ENCODE measurements at regions not wholly inside any gene's neighbourhood (a gene's known extent, or its start where the extent isn't known, plus 50 kb on each side); places are given as distances from the start of the nearest gene placed in this dataset.

DNA sequence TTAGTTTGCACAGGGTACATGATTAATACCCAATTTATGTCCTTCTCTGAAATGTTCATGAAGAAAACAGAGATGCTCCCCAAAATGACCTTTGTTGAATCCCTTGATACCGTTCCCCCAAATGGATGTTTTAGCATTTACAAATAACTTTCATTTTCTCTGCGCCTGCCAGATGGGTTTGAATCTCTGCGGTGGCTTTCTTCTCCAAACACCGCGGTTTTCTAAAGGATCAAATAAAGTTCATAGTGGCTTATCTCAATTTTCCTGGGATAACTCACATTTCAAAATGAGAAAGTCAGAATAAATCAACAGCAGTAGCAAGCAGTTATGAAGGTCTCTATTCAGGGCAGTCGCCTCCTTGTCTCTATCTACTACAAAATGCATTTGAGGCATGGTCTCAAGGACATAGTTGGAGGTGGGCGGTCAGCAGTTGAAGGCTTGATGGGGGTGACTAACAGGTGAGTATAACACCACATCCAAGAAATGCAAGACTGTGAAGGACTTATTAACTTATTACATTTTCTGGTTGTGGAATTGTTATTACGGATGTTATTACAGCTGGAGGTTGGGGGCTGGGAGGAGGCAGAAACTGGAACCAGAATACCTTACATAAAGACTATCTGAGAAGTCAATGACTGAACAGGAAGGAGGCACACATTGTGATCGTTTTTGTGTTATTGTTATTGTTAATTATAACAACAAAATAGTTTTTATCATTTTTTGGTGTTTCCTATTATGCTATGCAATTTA is 1513.3 kb downstream of the FAM181B start:
- no peak overlapping the region for H3K27ac ChIP-seq
- H3K4me3 ChIP-seq = no peak overlapping the region
- DNase-seq (ENCODE audit: low read depth in 1 of 2, low spot score in 1 of 2) = no peak
- no peaks in the 10 kb centered on the region for H3K9me3 ChIP-seq (ENCODE audit: low read depth)
- H3K4me1 ChIP-seq (ENCODE audit: low read depth) = no peaks in the 10 kb centered on the region
- H3K36me3 ChIP-seq = no peaks in the 10 kb centered on the region
- no peaks in the 10 kb centered on the region for H3K27me3 ChIP-seq
- TF ChIP-seq, protein P1, sequence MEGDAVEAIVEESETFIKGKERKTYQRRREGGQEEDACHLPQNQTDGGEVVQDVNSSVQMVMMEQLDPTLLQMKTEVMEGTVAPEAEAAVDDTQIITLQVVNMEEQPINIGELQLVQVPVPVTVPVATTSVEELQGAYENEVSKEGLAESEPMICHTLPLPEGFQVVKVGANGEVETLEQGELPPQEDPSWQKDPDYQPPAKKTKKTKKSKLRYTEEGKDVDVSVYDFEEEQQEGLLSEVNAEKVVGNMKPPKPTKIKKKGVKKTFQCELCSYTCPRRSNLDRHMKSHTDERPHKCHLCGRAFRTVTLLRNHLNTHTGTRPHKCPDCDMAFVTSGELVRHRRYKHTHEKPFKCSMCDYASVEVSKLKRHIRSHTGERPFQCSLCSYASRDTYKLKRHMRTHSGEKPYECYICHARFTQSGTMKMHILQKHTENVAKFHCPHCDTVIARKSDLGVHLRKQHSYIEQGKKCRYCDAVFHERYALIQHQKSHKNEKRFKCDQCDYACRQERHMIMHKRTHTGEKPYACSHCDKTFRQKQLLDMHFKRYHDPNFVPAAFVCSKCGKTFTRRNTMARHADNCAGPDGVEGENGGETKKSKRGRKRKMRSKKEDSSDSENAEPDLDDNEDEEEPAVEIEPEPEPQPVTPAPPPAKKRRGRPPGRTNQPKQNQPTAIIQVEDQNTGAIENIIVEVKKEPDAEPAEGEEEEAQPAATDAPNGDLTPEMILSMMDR (IDR thresholded peaks at IDR 0.05; ENCODE audit: low read depth, low read length) = no peak

GRCh38 chr11:81219661-81220060 is 1514.0 kb downstream of the FAM181B start:
- no peak overlapping the region for H3K4me3 ChIP-seq
- DNase-seq (ENCODE audit: low read depth in 1 of 2, low spot score in 1 of 2) = no peak
- no peak overlapping the region for H3K27ac ChIP-seq
- H3K27me3 ChIP-seq = no peaks in the 10 kb centered on the region
- H3K36me3 ChIP-seq = no peaks in the 10 kb centered on the region
- H3K9me3 ChIP-seq (ENCODE audit: low read depth) = no peaks in the 10 kb centered on the region
- H3K4me1 ChIP-seq (ENCODE audit: low read depth) = no peaks in the 10 kb centered on the region
- TF ChIP-seq, protein P1 (IDR thresholded peaks at IDR 0.05; ENCODE audit: low read depth, low read length) = no peak

DNA sequence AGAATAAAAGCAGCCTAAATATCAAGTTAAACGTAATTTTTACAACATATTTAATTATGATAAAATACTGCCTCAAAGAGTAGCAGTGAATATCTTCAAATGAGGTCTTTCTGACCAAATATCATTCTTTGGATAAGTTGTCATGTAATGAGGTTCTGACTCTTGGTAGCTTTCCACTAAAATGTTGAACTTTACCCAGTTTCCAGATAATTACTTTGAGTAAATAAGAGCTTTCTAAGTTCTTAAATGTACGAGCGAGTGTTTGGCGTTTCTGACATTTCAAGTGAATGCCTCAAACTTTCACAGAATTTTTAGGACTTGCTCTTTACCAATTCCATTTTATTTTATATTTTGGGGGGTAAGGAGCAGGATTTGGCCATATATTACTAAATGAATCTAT is 1515.2 kb downstream of the FAM181B start:
- no peak overlapping the region for H3K27ac ChIP-seq
- TF ChIP-seq, protein P1 (IDR thresholded peaks at IDR 0.05; ENCODE audit: low read depth, low read length) = no peak

DNA sequence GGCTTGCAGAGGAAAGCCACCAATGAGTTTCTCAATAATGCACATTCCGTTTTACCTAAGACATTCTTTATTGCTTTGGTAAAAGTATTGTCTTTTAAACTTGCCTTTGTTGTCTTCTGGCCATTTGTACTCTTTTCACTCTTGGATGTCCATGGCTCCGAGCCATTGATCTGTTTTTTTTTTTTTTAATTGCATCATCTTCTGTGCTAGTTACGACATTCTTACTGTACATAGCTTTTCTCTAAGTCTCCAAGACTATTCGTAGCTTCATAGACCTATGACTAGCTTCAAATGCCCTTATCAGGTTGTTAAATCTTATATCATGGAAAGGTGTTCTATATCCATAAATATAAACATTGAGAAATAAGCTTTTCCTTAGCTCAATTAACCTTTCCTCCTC is 1522.6 kb downstream of the FAM181B start:
- TF ChIP-seq, protein P1 (IDR thresholded peaks at IDR 0.05; ENCODE audit: low read depth, low read length) = no peak
- no peak overlapping the region for H3K4me3 ChIP-seq

More for the DNA sequence above, 1515.2 kb downstream of the FAM181B start:
- no peak for DNase-seq (ENCODE audit: low read depth in 1 of 2, low spot score in 1 of 2)
- H3K4me1 ChIP-seq (ENCODE audit: low read depth) = no peaks in the 10 kb centered on the region
- no peaks in the 10 kb centered on the region for H3K9me3 ChIP-seq (ENCODE audit: low read depth)
- no peaks in the 10 kb centered on the region for H3K27me3 ChIP-seq
- no peaks in the 10 kb centered on the region for H3K36me3 ChIP-seq
- H3K4me3 ChIP-seq = no peak overlapping the region

GRCh38 chr11:81207421-81208054 is 1526.1 kb downstream of the FAM181B start:
- DNase-seq (ENCODE audit: low read depth in 1 of 2, low spot score in 1 of 2) = no peak
- Histone ChIP-seq H3K27ac (no peak overlapping the region), H3K36me3 (no peaks in the 10 kb centered on the region), H3K9me3 (ENCODE audit: low read depth) (no peaks in the 10 kb centered on the region), H3K4me1 (ENCODE audit: low read depth) (no peaks in the 10 kb centered on the region), H3K4me3 (no peak overlapping the region), H3K27me3 (no peaks in the 10 kb centered on the region)
- TF ChIP-seq, protein P1 (IDR thresholded peaks at IDR 0.05; ENCODE audit: low read depth, low read length) = no peak

More for the DNA sequence above, 1522.6 kb downstream of the FAM181B start:
- H3K27ac ChIP-seq = no peak overlapping the region
- DNase-seq (ENCODE audit: low read depth in 1 of 2, low spot score in 1 of 2) = no peak
- H3K27me3 ChIP-seq = no peaks in the 10 kb centered on the region
- H3K4me1 ChIP-seq (ENCODE audit: low read depth) = no peaks in the 10 kb centered on the region
- H3K36me3 ChIP-seq = no peaks in the 10 kb centered on the region
- H3K9me3 ChIP-seq (ENCODE audit: low read depth) = no peaks in the 10 kb centered on the region
